ENCODE measurements at regions not wholly inside any gene's neighbourhood (a gene's known extent, or its start where the extent isn't known, plus 50 kb on each side); places are given as distances from the start of the nearest gene placed in this dataset.

DNA sequence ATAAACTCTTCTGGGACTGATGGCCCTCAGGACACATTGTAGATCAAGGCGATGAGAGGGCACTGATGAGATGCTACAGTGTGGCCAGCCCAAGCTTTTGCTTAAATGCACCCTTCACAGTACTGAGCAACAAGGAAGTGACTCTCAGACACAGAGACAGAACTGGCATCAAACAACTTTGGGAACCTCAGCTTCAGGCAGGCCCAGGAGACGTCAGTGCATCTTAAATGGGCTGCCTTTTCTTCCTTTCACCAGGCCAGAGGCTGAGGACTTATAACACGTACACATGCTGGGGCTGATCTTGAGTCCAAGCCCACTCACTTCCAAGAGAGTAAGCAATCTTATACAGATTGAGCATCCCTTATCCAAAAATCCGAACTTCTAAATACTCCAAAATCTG, 386.1 kb upstream of the C16orf82 start:
- TF ChIP-seq, protein P1, sequence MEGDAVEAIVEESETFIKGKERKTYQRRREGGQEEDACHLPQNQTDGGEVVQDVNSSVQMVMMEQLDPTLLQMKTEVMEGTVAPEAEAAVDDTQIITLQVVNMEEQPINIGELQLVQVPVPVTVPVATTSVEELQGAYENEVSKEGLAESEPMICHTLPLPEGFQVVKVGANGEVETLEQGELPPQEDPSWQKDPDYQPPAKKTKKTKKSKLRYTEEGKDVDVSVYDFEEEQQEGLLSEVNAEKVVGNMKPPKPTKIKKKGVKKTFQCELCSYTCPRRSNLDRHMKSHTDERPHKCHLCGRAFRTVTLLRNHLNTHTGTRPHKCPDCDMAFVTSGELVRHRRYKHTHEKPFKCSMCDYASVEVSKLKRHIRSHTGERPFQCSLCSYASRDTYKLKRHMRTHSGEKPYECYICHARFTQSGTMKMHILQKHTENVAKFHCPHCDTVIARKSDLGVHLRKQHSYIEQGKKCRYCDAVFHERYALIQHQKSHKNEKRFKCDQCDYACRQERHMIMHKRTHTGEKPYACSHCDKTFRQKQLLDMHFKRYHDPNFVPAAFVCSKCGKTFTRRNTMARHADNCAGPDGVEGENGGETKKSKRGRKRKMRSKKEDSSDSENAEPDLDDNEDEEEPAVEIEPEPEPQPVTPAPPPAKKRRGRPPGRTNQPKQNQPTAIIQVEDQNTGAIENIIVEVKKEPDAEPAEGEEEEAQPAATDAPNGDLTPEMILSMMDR (IDR thresholded peaks at IDR 0.05 in 2 of 3, conservative IDR thresholded peaks at IDR 0.05 in 1 of 3; ENCODE audit: control insufficient read depth in 2 of 3, extremely low read depth in 1 of 3, insufficient read depth in 1 of 3, low read depth in 3 of 3, low read length in 3 of 3) = no peak
- TF ChIP-seq CBX5 (IDR thresholded peaks at IDR 0.05; ENCODE audit: low read depth) (no peak), NR2C1 (IDR thresholded peaks at IDR 0.05) (no peak), TBL1XR1 (IDR thresholded peaks at IDR 0.05; ENCODE audit: low read depth, low read length) (no peak), ZZZ3 (IDR thresholded peaks at IDR 0.05; ENCODE audit: control insufficient read depth, insufficient read length, low read depth) (no peak), MXI1 (IDR thresholded peaks at IDR 0.05; ENCODE audit: low read depth, low read length) (no peak), TCF7 (IDR thresholded peaks at IDR 0.05; ENCODE audit: borderline replicate concordance) (no peak), CREM (IDR thresholded peaks at IDR 0.05; ENCODE audit: low read depth) (no peak), POLR2A (IDR thresholded peaks at IDR 0.05; ENCODE audit: low read depth, low read length) (no peak), YY1 (IDR thresholded peaks at IDR 0.05; ENCODE audit: low read depth, low read length) (no peak), ZNF274 (IDR thresholded peaks at IDR 0.05; ENCODE audit: insufficient read depth, insufficient read length) (no peak)
- TF ChIP-seq, protein P2, sequence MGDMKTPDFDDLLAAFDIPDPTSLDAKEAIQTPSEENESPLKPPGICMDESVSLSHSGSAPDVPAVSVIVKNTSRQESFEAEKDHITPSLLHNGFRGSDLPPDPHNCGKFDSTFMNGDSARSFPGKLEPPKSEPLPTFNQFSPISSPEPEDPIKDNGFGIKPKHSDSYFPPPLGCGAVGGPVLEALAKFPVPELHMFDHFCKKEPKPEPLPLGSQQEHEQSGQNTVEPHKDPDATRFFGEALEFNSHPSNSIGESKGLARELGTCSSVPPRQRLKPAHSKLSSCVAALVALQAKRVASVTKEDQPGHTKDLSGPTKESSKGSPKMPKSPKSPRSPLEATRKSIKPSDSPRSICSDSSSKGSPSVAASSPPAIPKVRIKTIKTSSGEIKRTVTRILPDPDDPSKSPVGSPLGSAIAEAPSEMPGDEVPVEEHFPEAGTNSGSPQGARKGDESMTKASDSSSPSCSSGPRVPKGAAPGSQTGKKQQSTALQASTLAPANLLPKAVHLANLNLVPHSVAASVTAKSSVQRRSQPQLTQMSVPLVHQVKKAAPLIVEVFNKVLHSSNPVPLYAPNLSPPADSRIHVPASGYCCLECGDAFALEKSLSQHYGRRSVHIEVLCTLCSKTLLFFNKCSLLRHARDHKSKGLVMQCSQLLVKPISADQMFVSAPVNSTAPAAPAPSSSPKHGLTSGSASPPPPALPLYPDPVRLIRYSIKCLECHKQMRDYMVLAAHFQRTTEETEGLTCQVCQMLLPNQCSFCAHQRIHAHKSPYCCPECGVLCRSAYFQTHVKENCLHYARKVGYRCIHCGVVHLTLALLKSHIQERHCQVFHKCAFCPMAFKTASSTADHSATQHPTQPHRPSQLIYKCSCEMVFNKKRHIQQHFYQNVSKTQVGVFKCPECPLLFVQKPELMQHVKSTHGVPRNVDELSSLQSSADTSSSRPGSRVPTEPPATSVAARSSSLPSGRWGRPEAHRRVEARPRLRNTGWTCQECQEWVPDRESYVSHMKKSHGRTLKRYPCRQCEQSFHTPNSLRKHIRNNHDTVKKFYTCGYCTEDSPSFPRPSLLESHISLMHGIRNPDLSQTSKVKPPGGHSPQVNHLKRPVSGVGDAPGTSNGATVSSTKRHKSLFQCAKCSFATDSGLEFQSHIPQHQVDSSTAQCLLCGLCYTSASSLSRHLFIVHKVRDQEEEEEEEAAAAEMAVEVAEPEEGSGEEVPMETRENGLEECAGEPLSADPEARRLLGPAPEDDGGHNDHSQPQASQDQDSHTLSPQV (IDR thresholded peaks at IDR 0.05) = no peak
- TF ChIP-seq, protein P3, sequence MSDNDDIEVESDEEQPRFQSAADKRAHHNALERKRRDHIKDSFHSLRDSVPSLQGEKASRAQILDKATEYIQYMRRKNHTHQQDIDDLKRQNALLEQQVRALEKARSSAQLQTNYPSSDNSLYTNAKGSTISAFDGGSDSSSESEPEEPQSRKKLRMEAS (IDR thresholded peaks at IDR 0.05; ENCODE audit: low read depth, low read length) = no peak

Data from GM12878 (cell line).